ENCODE measurements at regions not wholly inside any gene's neighbourhood (a gene's known extent, or its start where the extent isn't known, plus 50 kb on each side); places are given as distances from the start of the nearest gene placed in this dataset.

DNA sequence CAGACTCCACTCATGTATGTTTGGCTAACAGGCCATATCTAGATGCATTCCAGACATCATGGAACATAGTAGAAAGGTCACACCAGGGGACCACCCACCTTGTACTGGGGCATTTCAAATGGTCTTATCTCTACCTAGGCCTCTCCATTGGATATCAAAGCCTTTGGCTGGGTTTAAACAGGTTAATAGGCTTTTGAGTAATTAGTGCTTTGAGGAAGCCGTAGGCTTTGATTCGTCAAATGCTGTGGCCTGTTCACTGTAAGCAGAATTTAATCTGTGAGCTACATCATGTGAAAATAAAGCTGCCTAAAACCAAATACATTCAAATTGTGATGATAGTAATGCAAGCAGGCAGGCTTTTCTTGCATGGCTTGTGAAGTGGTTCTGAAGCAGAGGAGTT lies 129.5 kb downstream of the ST8SIA2 start:
- TF ChIP-seq, protein P1, sequence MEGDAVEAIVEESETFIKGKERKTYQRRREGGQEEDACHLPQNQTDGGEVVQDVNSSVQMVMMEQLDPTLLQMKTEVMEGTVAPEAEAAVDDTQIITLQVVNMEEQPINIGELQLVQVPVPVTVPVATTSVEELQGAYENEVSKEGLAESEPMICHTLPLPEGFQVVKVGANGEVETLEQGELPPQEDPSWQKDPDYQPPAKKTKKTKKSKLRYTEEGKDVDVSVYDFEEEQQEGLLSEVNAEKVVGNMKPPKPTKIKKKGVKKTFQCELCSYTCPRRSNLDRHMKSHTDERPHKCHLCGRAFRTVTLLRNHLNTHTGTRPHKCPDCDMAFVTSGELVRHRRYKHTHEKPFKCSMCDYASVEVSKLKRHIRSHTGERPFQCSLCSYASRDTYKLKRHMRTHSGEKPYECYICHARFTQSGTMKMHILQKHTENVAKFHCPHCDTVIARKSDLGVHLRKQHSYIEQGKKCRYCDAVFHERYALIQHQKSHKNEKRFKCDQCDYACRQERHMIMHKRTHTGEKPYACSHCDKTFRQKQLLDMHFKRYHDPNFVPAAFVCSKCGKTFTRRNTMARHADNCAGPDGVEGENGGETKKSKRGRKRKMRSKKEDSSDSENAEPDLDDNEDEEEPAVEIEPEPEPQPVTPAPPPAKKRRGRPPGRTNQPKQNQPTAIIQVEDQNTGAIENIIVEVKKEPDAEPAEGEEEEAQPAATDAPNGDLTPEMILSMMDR (IDR thresholded peaks at IDR 0.05): no peak
- TF ChIP-seq POLR2A (IDR thresholded peaks at IDR 0.05) (no peak), EP300 (IDR thresholded peaks at IDR 0.05) (no peak)

All from tibial nerve (tissue), 4 donors.